GM19452 (cell line): ENCODE measurements at regions not wholly inside any gene's neighbourhood (a gene's known extent, or its start where the extent isn't known, plus 50 kb on each side); places are given as distances from the start of the nearest gene placed in this dataset.

Experiments
- ATAC-seq: cut with Tn5 transposase; IDR thresholded peaks from one replicate; pipeline ENCODE4 v1.9.1; 2021; ENCODE audit not compliant: unreplicated experiment

- no peak for ATAC-seq
Observed at GRCh38 chr7:156487811-156488533, 152.6 kb upstream of the RNF32 start.

- ATAC-seq = no peak
Observed at GRCh38 chr7:156480671-156481070, 159.9 kb upstream of the RNF32 start.

DNA sequence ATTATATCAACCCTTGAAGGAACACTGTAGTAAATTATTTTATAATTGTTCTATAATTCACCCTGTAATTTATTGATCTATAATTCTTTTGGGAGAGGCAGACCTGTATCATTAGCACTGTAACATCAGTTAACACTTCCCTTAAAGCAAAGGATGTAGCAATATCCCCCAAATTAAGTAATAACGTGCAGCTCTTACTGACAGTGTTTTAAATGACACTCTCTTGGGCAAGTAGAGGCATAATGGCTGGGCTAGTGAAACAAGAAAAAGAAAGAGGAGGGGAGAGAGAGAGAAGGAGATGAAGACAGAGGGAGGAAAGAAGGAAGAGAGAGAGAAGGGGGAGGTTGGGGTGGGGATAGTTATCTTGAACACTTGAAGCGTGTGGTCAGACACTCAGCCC, 161.0 kb upstream of the RNF32 start:
- no peak for ATAC-seq

- no peak for ATAC-seq
Observed at GRCh38 chr7:156478486-156478885, 162.1 kb upstream of the RNF32 start.

- no peak for ATAC-seq
Observed at GRCh38 chr7:156475666-156476065, 164.9 kb upstream of the RNF32 start.

GRCh38 chr7:156475179-156475578, 165.4 kb upstream of the RNF32 start:
- peak; percentile 59 for ATAC-seq

DNA sequence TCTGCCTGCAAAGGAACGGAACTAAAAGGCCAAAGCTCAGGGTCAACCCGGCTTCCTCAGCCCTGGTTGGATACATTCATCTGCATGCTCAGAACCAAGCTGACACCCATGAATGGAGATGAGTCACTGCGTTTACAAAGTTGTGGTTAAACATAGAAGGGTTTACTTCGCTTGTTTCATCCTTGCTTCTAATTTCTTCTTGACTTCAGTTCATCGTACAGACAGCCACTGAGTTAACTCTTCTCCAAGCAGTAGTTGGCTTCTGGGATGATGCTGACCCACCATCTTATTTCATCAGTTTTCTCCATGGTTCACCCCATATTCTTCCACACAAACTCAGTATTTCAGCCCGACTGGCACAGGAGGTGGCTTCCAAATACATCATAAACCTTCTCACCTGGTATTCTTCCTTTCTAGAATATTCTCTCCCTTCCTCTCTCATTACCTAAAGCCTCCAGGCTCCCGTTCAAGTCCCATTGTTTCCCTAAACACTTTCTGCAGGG, 166.3 kb upstream of the RNF32 start:
- ATAC-seq = no peak

DNA sequence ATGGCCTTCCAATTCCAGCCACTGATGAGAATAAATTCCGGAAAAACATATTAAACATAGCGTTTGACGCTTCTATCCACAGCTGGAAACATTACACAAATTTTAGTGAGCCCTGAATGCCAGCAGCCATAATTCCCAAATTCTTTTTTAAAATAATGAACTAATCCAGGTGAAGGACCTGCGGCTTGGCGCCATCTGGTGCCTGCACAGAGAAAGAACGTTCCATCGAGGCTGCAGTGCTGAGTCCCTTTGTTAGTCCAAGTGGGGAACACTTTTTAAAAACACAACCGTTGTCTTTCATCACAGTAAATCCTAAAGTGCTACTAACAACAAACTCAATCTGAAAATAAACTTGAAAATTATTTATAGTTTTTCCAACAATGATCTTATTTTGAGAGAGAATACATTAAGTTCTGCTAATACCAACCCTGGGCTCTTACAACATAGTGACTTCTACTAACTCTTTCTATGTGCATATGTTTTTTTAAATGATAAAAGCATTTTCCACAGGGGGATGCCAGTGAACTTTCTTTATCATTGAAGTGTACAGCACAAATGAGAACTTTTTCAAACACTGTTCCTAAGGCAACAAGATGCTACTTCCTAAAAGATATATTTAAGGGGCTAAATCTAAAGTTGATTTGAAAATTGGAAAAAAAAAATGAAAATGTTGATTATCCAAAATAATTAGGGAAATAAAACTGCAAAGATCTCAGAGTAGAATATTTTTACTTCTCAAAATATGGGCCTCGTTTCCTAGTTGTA, 166.9 kb upstream of the RNF32 start:
- ATAC-seq = no peak

DNA sequence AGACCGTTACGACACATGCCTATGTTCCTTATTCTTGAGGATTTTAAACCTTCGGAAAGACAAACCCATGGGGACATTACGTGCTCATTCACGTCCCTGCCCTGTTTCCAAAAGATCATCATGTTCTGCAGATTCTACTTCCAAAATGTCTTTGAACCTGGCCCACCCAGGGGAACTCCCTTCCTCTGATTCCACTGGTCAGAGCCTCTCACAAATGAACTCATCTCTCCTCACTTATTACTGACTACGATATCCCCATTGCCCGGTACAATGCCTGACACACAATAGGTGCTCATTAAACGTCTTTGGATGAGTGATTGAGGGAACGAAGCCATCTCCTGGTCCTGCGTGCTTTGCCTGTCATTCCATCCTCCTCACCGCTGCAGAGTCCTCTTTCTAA, 168.3 kb upstream of the RNF32 start:
- no peak for ATAC-seq

DNA sequence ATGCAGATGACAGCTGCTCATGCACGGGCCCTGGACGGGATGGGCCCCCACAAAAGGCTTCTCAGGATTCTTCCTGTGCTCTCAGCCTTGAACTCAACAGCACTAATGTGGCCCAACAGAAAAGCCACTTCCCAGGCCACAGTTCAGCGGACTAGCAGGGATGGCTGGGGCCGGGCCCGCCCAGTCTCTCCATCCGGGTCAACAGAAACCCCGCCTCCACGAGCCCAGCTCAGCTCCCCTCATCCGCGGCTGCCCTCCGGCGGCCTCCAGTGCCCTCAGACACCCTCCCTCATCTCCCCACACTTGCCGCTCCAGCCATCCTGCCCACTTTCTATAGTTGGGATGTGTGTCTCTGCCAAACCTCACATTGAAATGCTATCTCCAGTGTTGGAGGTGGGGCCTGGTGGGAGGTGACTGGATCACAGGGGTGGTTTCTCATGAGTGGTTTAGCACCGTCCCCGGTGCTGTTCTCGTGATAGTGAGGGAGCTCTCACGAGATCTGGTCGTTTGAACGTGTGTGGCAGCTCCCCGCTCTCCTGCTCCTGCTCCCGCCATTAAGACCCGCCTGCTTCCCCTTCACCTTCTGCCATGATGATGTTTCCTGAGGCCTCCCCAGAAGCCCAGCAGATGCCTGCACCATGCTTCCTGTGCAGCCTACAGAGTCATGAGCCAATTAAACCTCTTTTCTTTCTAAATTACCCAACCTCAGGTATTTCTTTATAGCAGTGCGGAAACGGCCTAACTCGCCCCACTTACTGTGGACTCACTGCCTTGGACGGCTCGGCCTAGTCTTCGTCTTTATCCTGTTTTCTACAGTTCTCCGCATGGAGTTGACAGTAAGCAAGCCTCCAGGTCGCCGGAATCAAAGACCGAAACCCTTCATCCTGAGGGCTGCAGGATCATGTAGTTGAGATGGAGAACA, 169.9 kb upstream of the RNF32 start:
- no peak for ATAC-seq

DNA sequence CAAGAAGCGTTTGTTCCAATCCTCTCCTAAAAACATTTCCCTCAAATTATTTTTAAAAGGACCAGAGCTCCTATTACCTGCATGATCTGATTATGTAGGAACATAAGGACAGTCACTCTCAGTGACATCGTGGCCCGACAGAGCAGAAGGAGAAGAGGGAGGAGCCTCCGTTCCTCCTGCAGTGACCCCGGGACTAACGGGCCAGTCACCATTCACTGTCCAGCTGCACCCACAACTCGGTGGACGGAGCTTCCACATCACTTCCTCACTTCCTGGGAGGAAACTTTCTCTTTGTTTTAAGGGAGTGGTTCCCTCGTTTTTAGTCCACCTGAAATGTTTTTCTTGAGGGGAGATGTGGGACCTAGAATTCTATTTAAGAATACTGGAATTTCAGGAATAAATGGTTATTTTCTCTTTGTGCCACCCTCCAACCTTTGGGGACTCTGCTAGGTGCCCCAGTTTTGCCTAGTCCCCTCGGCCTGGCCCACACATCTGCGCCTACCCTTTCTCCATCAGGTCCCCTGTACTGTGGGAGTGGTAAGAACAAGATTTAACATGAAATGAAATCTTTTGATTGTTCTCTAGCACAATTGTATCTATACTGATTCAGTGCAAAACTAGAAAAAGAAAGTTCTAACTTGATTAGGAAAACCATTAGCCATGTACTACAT, 173.5 kb upstream of the RNF32 start:
- ATAC-seq = no peak

DNA sequence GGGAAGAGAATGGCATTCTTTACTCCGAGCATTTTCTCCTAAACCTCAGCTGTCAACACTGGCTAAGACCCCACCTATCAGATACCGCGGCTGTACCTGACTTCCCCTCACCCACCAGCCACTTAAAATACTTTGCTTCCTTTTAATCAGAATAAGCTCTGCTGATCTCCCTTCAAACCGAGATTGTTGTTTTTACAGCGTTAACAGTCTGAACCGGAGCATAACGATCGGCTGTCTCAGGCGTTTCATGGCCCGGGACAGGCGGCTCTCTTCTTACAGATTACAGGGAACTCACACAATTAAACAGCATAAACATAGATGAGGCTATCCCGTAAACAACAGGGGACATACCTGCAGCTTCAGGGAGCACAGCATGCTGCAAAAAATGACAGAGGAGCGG, 174.3 kb upstream of the RNF32 start:
- ATAC-seq = no peak

- no peak for ATAC-seq
Observed at GRCh38 chr7:156465186-156465585, 175.4 kb upstream of the RNF32 start.

GRCh38 chr7:156464339-156464738, 176.2 kb upstream of the RNF32 start:
- ATAC-seq = no peak

- no peak for ATAC-seq
Observed at GRCh38 chr7:156463280-156463679, 177.3 kb upstream of the RNF32 start.

DNA sequence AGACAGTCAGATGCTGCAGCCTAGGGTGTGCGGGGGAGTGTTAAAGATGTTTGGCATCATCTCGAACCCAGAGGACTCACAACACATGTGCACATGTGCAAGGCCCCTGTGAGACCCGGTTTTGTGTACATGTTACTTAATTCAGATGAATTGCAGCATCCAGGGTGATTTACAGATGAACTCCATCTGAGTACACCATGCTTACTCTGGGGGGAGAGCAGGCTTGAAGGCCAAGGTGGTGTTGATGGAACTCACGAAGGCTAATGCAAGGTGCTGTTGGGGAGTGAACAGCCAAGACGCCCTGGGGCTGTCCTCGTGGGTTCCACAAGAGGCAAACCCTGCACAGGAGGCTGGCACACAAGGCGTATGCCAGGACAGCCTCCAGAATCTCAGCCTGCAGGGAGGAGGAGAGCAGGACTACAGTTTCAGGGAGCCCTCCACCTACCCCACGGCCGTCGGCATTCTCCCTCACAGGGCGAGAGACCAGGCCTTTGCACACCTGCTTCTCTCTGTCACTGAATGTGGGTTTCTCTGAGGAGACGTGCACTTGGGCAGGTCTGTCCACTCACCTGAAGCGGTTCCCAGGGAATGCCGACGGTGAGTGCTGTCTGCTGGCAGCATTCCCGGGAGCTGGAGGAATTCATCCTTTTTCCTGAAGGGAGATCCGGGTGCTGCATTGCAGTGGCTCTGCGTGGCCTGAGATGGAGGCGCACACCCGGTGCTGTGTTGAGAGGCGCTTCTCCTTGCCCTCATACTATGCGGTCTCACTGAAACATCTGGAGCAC, 178.5 kb upstream of the RNF32 start:
- no peak for ATAC-seq

GRCh38 chr7:156460858-156461627, 179.5 kb upstream of the RNF32 start:
- ATAC-seq = no peak

- no peak for ATAC-seq
Observed at GRCh38 chr7:156459582-156459981, 181.0 kb upstream of the RNF32 start.

DNA sequence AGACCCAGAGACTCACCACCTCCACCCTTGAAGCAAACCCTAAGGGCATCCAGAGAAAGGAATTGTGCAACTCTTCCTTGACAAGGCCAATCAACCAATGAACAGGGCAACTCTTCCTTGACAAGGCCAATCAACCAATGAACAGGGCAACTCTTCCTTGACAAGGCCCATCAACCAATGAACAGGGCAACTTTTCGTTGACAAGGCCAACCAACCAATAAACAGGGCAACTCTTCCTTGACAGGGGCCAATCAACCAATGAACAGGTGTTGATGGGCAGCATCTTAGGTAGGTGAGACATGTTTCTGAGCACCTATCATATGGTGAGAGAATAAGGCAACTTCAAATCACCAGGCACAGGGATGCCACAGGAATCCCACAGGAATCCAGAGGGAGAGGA, 181.5 kb upstream of the RNF32 start:
- no peak for ATAC-seq
